Neural cell (in vitro differentiated cells): ENCODE measurements at regions not wholly inside any gene's neighbourhood (a gene's known extent, or its start where the extent isn't known, plus 50 kb on each side); places are given as distances from the start of the nearest gene placed in this dataset.

ENCODE experiments used
- H2AFZ ChIP-seq: fragments of 200-600, 300-800 bp; sonication (generic), shearing (Covaris generic); 2 replicates; pipeline ENCODE4 v1.6.0; 2014; ENCODE audit warnings: low read depth, mild to moderate bottlenecking, antibody characterized with exemption, low read length, moderate library complexity
- H3F3A ChIP-seq: fragments of 200-600 bp; shearing (Covaris generic); 2 replicates; pipeline ENCODE4 v1.6.1; 2016; ENCODE audit warnings: mild to moderate bottlenecking, moderate library complexity, mixed read lengths, antibody characterized with exemption, low read length; ENCODE audit not compliant: insufficient read depth, poor library complexity, severe bottlenecking
- H3K27ac ChIP-seq: fragments of 200-600, 300-800 bp; sonication (generic), shearing (Covaris generic); 2 replicates; pipeline ENCODE4 v1.5.1; 2014; ENCODE audit warnings: mild to moderate bottlenecking, low read length, moderate library complexity
- H3K27me3 ChIP-seq: fragments of 300-800, 200-600 bp; sonication (generic), shearing (Covaris generic); 2 replicates; pipeline ENCODE4 v1.6.0; 2014; ENCODE audit warnings: mild to moderate bottlenecking, low read depth, low read length, moderate library complexity; ENCODE audit not compliant: insufficient read depth
- H3K36me3 ChIP-seq: fragments of 300-800, 200-600 bp; sonication (generic), shearing (Covaris generic); 2 replicates; pipeline ENCODE4 v1.5.1; 2014; ENCODE audit warnings: mild to moderate bottlenecking, antibody characterized with exemption, low read length, moderate library complexity; ENCODE audit not compliant: insufficient read depth
- H3K4me2 ChIP-seq: fragments of 300-800, 200-600 bp; sonication (generic), shearing (Covaris generic); 2 replicates; pipeline ENCODE4 v1.6.0; 2014; ENCODE audit warnings: mild to moderate bottlenecking, low read length
- H3K4me3 ChIP-seq: fragments of 300-800, 200-600 bp; sonication (generic), shearing (Covaris generic); 2 replicates; pipeline ENCODE4 v1.5.1; 2014; ENCODE audit warnings: mild to moderate bottlenecking, low read length, moderate library complexity
- H3K79me2 ChIP-seq: fragments of 200-600 bp; shearing (Covaris generic); replicated peaks from 2 replicates; pipeline ENCODE4 v1.6.0; 2014; ENCODE audit warnings: mild to moderate bottlenecking, low read length, moderate library complexity; ENCODE audit not compliant: insufficient read depth
- H3K9ac ChIP-seq: fragments of 300-800, 200-600 bp; sonication (generic), shearing (Covaris generic); 2 replicates; pipeline ENCODE4 v1.6.1; 2016; ENCODE audit warnings: mild to moderate bottlenecking, low read length, mixed read lengths
- H3K9me2 ChIP-seq: fragments of 200-600 bp; shearing (Covaris generic); 2 replicates; pipeline ENCODE4 v1.6.1; 2016; ENCODE audit warnings: mild to moderate bottlenecking, low read length, mixed read lengths; ENCODE audit not compliant: insufficient read depth
- H3K9me3 ChIP-seq: fragments of 200-600, 300-800 bp; sonication (generic), shearing (Covaris generic); 2 replicates; pipeline ENCODE4 v1.6.1; 2016; ENCODE audit warnings: mild to moderate bottlenecking, mixed run types, low read length, moderate library complexity, mixed read lengths
- H4K20me1 ChIP-seq: fragments of 200-600 bp; shearing (Covaris generic); 2 replicates; pipeline ENCODE4 v1.6.1; 2016; ENCODE audit warnings: mild to moderate bottlenecking, mixed run types; ENCODE audit not compliant: insufficient read depth
- EP300 ChIP-seq: fragments of 450-650 bp; conservative IDR thresholded peaks from 2 replicates; pipeline ENCODE4 v1.6.1; 2014; ENCODE audit warnings: antibody characterized with exemption, mild to moderate bottlenecking, moderate library complexity; ENCODE audit not compliant: poor library complexity, severe bottlenecking
- EZH2 ChIP-seq: fragments of 200-600, 300-800 bp; shearing (Covaris generic), sonication (generic); IDR thresholded peaks from 2 replicates; pipeline ENCODE4 v1.6.1; 2014; ENCODE audit warnings: antibody characterized with exemption, low read length, borderline replicate concordance, mild to moderate bottlenecking; ENCODE audit not compliant: insufficient read depth, poor library complexity, severe bottlenecking
- MXI1 ChIP-seq: fragments of 450-650 bp; conservative IDR thresholded peaks from 2 replicates; pipeline ENCODE4 v1.6.1; 2014; ENCODE audit warnings: antibody characterized with exemption, mild to moderate bottlenecking; ENCODE audit not compliant: poor library complexity, severe bottlenecking
- POLR2AphosphoS5 ChIP-seq: IDR thresholded peaks from 2 replicates; pipeline ENCODE4 v1.6.1; 2012
- RAD21 ChIP-seq: fragments of 450-650 bp; conservative IDR thresholded peaks from 2 replicates; pipeline ENCODE4 v1.6.1; 2014; ENCODE audit warnings: antibody characterized with exemption, mild to moderate bottlenecking, moderate library complexity
- SMC3 ChIP-seq: fragments of 450-650 bp; conservative IDR thresholded peaks from 2 replicates; pipeline ENCODE4 v1.6.1; 2014; ENCODE audit warnings: antibody characterized with exemption, mild to moderate bottlenecking, moderate library complexity; ENCODE audit not compliant: poor library complexity
- TAF1 ChIP-seq: IDR thresholded peaks from 2 replicates; pipeline ENCODE4 v1.6.1; 2012; ENCODE audit warnings: low read depth
- TF ChIP-seq, protein P1 (sequence below): fragments of 450-650 bp; IDR thresholded peaks from 2 replicates; pipeline ENCODE4 v1.5.1; 2014; ENCODE audit warnings: antibody characterized with exemption, mild to moderate bottlenecking, moderate library complexity; ENCODE audit not compliant: poor library complexity, severe bottlenecking
- TF ChIP-seq, protein P2 (sequence below): IDR thresholded peaks from 2 replicates; pipeline ENCODE4 v1.6.1; 2012; ENCODE audit warnings: borderline replicate concordance

DNA sequence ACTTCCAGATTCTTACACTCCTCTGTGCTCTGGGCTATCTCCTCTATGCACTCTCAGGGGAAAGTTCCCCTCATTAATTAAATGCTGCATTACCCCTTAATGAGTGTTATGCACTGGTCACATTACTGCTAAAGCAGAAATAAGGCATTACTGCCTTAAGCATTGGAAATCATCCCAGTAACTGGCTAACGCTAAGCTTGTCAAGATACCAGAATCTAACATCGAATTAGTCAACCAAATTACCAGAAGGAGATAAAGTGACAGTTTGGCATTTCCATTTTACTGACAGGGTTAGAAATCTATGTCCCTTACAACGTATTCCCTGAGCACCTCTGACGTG is 69.5 kb upstream of the FAM169A start:
- TF ChIP-seq TAF1 (no peak), MXI1 (no peak), SMC3 (no peak), POLR2AphosphoS5 (no peak), EZH2 (no peak), RAD21 (no peak), EP300 (no peak)
- TF ChIP-seq, protein P1, sequence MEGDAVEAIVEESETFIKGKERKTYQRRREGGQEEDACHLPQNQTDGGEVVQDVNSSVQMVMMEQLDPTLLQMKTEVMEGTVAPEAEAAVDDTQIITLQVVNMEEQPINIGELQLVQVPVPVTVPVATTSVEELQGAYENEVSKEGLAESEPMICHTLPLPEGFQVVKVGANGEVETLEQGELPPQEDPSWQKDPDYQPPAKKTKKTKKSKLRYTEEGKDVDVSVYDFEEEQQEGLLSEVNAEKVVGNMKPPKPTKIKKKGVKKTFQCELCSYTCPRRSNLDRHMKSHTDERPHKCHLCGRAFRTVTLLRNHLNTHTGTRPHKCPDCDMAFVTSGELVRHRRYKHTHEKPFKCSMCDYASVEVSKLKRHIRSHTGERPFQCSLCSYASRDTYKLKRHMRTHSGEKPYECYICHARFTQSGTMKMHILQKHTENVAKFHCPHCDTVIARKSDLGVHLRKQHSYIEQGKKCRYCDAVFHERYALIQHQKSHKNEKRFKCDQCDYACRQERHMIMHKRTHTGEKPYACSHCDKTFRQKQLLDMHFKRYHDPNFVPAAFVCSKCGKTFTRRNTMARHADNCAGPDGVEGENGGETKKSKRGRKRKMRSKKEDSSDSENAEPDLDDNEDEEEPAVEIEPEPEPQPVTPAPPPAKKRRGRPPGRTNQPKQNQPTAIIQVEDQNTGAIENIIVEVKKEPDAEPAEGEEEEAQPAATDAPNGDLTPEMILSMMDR: no peak
- TF ChIP-seq, protein P2, sequence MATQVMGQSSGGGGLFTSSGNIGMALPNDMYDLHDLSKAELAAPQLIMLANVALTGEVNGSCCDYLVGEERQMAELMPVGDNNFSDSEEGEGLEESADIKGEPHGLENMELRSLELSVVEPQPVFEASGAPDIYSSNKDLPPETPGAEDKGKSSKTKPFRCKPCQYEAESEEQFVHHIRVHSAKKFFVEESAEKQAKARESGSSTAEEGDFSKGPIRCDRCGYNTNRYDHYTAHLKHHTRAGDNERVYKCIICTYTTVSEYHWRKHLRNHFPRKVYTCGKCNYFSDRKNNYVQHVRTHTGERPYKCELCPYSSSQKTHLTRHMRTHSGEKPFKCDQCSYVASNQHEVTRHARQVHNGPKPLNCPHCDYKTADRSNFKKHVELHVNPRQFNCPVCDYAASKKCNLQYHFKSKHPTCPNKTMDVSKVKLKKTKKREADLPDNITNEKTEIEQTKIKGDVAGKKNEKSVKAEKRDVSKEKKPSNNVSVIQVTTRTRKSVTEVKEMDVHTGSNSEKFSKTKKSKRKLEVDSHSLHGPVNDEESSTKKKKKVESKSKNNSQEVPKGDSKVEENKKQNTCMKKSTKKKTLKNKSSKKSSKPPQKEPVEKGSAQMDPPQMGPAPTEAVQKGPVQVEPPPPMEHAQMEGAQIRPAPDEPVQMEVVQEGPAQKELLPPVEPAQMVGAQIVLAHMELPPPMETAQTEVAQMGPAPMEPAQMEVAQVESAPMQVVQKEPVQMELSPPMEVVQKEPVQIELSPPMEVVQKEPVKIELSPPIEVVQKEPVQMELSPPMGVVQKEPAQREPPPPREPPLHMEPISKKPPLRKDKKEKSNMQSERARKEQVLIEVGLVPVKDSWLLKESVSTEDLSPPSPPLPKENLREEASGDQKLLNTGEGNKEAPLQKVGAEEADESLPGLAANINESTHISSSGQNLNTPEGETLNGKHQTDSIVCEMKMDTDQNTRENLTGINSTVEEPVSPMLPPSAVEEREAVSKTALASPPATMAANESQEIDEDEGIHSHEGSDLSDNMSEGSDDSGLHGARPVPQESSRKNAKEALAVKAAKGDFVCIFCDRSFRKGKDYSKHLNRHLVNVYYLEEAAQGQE: no peak

GRCh38 chr5:74934949-74935751 is 69.0 kb upstream of the FAM169A start:
- Histone ChIP-seq H3K9me2 (no peaks in the 10 kb centered on the region), H2AFZ (no peak overlapping the region), H3K9ac (no peak overlapping the region), H3K4me2 (no peak overlapping the region), H3K9me3 (no peaks in the 10 kb centered on the region), H3K27me3 (no peaks in the 10 kb centered on the region), H3K36me3 (no peaks in the 10 kb centered on the region), H3F3A (no peaks in the 10 kb centered on the region), H3K4me3 (no peak overlapping the region), H3K79me2 (no peaks in the 10 kb centered on the region), H3K27ac (no peak overlapping the region), H4K20me1 (no peaks in the 10 kb centered on the region)
- TF ChIP-seq, protein P1: no peak
- TF ChIP-seq, protein P2: no peak
- no peak for TF ChIP-seq MXI1
- TF ChIP-seq EP300: no peak
- no peak for TF ChIP-seq EZH2
- no peak for TF ChIP-seq RAD21
- TF ChIP-seq TAF1: no peak
- TF ChIP-seq POLR2AphosphoS5: no peak
- TF ChIP-seq SMC3: no peak

More for the DNA sequence above, 69.5 kb upstream of the FAM169A start:
- Histone ChIP-seq H3K27me3 (no peaks in the 10 kb centered on the region), H3K27ac (no peak overlapping the region), H2AFZ (no peak overlapping the region), H3K9me3 (no peaks in the 10 kb centered on the region), H3F3A (no peaks in the 10 kb centered on the region), H3K36me3 (no peaks in the 10 kb centered on the region), H4K20me1 (no peaks in the 10 kb centered on the region), H3K79me2 (no peaks in the 10 kb centered on the region), H3K4me3 (no peak overlapping the region), H3K4me2 (no peak overlapping the region), H3K9ac (no peak overlapping the region), H3K9me2 (no peaks in the 10 kb centered on the region)
